ENCODE measurements at regions not wholly inside any gene's neighbourhood (a gene's known extent, or its start where the extent isn't known, plus 50 kb on each side); places are given as distances from the start of the nearest gene placed in this dataset.

DNA sequence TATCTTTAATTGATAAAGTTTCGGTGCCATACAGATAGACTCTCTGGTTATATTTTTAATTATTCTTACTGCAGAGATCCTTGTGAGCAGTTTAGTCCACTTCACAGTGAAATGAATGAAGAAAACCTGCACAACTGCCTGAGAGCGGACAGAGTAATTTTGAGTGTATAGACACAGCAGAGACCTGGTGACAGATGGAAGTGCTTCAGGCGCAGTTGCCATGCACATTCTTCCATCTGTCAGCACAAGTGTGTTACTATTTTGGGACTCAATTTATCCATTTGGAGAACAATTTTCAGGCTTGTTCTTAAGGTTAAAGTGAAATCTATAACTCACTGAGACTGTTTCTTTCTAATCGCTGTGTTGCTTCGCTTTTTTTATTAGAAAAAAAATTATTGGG lies 147.8 kb upstream of the SPHKAP start:
- no peak for DNase-seq (ENCODE audit: low spot score)

DNA sequence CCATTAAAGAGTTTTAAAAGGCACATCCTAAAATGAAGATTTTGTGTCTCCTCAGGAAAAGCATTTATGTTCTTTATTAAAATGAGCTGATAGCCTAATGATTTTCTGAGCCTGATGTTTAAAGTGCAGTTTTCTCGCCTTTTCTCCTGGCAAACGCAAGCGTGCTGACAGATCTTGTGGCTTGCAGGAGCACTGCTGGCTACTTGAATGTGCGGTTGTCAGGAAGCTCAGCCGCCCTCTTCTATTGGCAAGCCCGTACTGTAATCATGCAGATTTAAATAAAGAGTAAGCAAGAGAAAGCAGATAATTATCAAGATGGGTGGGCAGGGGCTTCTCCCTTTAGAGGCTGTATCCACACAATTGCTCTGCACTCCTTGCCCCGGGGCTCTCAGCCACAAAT lies 139.5 kb upstream of the SPHKAP start:
- no peak for DNase-seq (ENCODE audit: low spot score)

DNA sequence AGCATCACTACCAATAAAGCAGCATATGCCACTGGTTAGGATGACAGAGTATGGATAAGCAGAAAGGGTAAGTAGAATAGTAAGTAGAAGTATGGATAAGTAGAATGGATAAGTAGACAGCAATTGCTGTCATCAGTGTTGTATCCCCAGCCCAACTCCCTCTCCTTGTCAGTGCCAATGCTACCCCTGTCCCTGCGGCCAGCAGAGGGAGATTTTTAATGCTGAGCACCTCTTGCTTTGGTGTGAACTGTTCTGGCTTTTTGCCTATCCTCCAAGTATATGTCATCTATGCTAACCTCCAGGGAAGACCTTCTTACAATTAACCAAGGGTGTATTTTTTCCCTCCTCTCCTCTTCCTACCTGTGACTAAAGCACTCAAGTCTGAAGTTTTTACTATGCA lies 136.7 kb upstream of the SPHKAP start:
- DNase-seq (ENCODE audit: low spot score) = no peak

DNA sequence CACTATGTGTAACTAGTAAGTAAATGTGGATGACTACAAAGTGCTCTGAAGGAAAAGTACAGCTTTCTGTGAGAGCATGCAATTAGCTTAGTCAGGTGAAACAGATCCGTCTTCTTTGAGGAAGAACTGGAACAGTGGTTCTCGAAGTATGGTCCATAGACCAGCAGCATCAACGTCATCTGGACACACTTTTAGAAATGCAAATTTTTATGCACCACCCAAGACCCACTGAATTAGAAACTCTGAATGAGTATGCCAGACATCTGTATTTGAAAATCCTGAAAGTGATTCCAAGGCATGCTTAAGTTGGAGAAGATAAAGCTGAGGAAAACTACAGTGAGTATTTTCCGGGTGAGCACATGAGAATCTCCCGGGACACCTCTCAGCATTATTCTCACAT lies 130.7 kb upstream of the SPHKAP start:
- no peak for DNase-seq (ENCODE audit: low spot score)

DNA sequence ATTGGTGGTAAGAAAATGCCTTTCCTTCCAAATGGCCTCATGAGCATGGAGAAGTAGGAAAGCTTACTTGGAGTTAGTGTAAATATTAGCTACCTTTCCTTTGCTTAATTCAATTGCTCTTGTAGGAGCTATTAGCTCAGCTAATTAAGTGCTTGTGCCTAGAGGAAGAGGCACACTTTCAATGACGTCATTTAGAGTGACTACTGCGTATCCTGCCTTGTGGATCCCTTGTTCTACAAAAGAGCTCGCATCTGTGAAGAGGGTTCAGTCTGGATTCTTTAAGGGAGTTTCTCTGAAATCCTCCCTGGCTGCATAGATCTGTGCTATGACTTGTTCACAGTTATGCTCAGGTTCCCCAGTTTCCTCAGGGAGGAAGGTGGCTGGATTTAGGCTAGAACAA lies 122.5 kb upstream of the SPHKAP start:
- DNase-seq (ENCODE audit: low spot score) = no peak

GRCh38 chr2:228283491-228284171 lies 102.1 kb upstream of the SPHKAP start:
- DNase-seq (ENCODE audit: low spot score) = no peak

DNA sequence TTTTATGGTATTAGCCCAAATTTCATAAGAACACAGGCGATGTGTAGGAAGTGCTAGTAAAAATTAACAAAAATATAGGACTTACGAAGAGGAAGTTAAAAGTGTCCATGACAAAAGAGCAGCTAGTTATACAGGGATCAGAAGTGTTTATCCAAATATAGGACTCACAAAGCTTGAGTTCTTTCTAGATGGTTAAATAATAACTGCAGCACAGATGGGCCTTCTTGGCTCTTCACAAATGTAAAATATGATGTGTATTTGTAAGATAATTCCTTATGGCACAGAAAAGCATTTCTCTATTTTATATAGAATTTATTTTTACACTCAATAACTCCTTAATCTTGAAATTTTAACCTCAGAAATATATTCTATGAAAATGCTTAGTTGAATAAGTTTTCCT lies 100.9 kb upstream of the SPHKAP start:
- DNase-seq (ENCODE audit: low spot score) = no peak

GRCh38 chr2:228273159-228273558 lies 91.7 kb upstream of the SPHKAP start:
- no peak for DNase-seq (ENCODE audit: low spot score)

DNA sequence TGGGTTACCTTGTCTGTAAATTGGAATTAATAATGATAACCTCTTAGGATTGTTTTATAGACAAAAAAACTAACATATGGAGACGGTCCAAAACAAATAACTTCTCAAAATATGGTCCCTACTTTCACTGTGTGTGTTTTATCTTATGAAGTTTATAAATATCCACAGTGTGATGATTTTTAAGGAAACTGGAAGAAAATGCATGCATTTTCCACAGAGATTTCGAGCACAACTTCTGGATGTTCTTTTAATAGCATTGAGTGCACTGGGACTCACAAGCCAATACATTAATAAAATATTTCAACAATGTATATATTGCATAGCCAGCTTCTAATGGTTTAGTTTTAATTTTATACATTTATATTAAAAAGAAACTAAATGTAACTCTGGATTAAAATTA lies 87.9 kb upstream of the SPHKAP start:
- DNase-seq (ENCODE audit: low spot score) = no peak

DNA sequence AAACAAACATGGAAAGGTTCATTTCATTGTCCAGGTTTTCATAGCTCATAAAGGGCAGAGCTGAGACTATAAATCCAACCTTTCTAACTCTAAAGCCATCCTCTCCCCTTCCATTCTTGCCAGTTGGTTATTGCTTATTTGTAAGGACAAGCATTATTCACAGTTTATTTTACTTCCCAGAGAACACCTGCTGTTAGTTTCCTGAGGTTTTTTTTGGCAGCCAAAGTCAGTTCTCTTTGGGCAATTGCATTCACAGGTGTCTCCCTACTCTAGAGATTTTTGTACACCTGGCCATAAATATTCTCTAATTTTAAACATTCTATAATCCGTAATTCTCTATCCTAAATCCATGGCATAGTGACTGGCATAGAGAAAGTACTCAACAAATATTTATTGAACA lies 87.3 kb upstream of the SPHKAP start:
- no peak for DNase-seq (ENCODE audit: low spot score)

DNA sequence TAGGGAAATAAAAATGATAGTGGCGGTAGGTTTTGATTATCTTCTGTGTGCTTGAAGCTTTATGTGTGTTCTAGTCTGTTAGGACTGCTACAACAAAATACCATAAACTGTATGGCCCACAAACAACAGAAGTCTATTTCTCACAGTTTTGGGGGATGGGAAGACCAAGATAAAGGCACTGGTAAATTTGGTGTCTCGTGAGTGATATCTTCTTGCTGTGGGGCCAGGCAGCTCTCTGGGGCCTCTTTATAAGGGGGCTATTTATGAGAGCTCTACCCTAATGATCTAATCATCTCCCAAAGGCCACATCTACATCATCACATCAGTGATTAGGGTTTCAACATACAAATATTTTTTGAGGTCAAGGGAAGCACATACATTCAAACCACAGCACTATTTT lies 86.8 kb upstream of the SPHKAP start:
- DNase-seq (ENCODE audit: low spot score) = no peak

DNA sequence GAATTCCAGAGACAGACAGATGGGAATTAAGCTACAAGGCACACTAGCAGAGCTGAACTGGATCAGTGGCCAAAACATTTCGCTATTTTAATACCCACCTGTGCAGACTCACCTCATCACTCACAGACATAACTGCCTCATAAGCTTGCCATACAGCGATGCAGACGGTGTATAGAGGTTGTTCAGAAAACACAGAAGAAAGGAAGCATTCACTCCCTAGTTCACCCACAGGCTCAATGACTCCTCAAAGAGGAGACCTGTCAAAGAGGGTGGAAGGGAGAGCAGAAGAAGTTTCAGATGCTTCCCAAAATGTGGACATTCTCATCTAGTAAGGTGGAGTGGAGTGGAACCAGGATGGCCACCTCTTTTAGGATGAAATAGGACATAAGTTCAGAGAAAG lies 81.7 kb upstream of the SPHKAP start:
- DNase-seq (ENCODE audit: low spot score) = no peak

GRCh38 chr2:228261546-228261945 lies 80.1 kb upstream of the SPHKAP start:
- no peak for DNase-seq (ENCODE audit: low spot score)

DNA sequence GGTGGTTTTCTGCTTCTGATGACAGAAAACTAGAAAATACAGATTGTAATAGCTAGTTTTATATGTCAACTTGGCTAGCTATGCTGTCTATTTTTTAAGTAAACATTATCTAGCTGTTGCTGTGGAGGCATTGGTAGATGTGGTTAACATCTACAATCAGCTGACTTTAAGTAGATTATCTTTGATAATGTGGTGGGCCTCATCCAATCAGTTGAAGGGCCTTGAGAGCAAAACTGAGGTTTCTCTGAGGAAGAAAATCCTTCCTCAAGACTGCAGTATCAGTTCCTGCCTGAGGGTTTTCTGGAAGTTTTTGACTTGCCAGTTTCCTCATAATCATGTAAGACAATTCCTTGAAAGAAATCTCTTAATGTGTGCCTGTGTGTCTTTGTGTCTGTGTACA lies 75.9 kb upstream of the SPHKAP start:
- DNase-seq (ENCODE audit: low spot score) = no peak

DNA sequence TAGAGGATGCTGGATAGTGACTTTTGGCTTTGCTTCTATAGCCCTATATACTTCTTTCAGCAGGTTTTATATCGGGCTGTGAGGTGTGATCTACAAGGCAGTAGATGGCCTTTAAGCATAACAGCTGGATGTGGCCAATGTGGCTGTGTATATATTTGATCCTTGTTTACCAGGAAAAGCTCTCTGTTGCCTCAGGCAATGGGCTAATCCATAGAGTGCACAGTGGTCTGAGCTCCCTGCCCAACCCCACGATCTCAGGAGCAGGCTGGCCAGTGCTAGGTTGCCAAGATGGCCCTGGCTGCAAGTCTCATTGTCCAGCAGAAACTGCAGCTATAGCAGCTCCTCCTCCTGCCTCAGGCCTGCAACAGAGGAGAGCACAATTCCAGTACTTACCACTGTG lies 72.3 kb upstream of the SPHKAP start:
- no peak for DNase-seq (ENCODE audit: low spot score)

DNA sequence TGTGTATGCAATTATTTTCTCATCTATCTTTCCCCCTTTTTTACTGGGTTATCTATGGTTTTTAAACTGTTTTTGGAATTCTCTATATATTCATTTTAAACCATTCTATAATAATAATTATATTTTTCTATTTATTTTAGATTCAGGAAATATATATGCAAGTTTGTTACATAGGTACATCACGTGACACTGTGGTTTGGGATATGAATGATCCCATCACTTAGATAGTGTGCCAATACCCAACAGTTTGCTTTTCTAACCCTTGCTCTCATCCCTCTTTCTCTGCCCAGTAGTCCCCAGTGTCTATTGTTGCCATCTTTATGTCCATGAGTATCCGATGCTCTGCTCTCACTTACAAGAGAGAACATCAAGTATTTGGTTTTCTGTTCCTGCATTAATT lies 65.8 kb upstream of the SPHKAP start:
- no peak for DNase-seq (ENCODE audit: low spot score)

- no peak for DNase-seq (ENCODE audit: low spot score)
These were observed 64.1 kb upstream of the SPHKAP start for GRCh38 chr2:228245601-228246000.

DNA sequence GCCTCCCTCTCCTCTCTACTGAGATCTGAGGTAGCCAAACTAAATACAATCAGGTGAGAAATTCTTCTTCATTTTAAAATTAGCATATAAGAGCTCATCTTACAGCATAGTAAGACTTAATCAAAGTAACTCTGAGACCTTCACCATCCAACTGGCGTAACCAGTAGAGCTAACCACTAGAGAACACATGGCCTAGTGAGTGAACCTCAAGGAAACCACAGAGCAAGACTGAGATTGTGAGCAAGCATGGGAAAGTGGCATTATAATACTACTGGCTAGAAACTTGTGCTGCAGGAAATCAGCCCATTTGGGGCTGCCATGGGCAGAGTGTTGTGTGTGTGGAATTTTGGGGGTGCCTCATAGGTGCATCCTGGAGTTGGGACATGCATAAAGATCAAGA lies 61.1 kb upstream of the SPHKAP start:
- DNase-seq (ENCODE audit: low spot score) = no peak

DNA sequence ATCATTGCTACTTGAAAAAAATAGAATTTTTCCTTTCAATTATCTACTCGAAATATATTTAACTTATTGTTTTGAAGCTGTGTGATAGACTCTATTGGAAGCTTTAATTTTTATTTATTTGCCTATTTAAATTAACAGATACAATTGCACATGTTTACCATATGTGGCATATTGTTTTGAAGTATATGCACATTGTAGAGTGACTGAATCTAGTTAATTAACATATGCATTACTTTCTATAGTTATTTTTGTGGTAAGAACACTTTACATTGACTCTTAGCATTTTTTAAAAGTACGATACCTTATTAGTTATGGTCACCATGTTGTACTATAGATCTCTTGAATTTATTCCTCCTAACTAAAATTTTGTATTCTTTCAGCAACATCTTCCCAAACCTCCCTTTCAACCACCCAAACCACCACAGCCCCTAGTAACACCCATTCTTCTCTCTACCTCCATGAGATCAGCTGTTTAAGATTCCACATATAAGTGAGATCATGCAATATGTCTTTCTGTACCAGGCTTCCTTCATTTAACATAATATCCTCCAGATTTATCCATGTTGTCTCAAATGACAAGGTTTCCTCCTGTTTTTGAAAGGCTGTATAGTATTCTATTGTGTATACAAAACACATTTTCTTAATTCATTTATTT lies 58.5 kb upstream of the SPHKAP start:
- no peak for DNase-seq (ENCODE audit: low spot score)

DNA sequence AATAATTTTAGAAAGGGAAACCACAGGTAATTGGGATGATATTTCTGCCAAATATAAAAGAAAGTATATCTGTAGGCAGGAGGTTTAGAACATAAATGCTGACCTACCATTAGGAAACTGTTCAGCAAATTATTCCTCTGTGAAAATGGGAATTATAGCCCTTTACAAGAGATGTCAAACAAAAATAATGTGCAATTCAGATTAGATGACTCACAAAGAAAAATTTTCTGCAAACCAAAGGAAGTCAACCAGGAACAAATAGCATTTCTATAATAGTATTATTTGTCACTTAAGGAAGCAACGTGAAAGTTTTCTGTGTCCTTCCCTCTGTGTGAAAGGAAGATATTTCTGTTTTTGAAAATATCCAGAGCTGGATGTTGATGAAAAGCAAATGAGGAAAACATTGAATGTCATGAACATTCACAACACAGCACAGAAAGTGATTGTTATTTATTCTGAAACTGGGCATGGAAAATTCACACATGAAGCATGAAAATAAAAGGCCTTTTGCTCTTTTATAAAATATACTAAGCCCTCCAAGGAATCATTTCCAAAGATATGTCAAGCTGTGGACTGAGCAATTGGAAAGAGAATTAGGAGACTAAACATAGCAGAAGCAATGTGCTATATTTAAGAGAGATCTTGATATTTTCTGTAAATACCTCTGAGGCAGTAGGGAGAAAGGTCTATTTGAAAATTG lies 57.9 kb upstream of the SPHKAP start:
- no peak for DNase-seq (ENCODE audit: low spot score)
